ENCODE measurements at regions not wholly inside any gene's neighbourhood (a gene's known extent, or its start where the extent isn't known, plus 50 kb on each side); places are given as distances from the start of the nearest gene placed in this dataset.

GRCh38 chr13:61144834-61145593 is 270.6 kb downstream of the PCDH20 start:
- TF ChIP-seq TCF12 (IDR thresholded peaks at IDR 0.05; ENCODE audit: low read depth, low read length) (no peak), POLR2AphosphoS5 (IDR thresholded peaks at IDR 0.05; ENCODE audit: low read depth, low read length) (no peak), TAF7 (optimal IDR thresholded peaks at IDR 0.05; ENCODE audit: borderline replicate concordance, low read depth, low read length) (no peak), RAD21 (IDR thresholded peaks at IDR 0.05 in 1 of 2, conservative IDR thresholded peaks at IDR 0.05 in 1 of 2; ENCODE audit: low read depth in 2 of 2, low read length in 2 of 2) (no peak), NANOG (IDR thresholded peaks at IDR 0.05; ENCODE audit: insufficient read depth, low read depth, low read length, poor library complexity, severe bottlenecking) (no peak), CTCF (IDR thresholded peaks at IDR 0.05; ENCODE audit: control extremely low read depth in 1 of 3, insufficient read depth in 1 of 3, low read depth in 1 of 3, low read length in 3 of 3) (no peak), EP300 (IDR thresholded peaks at IDR 0.05; ENCODE audit: borderline replicate concordance in 1 of 2, low read depth in 2 of 2, low read length in 2 of 2) (no peak), EZH2 (IDR thresholded peaks at IDR 0.05; ENCODE audit: low read depth, low read length, severe bottlenecking) (no peak), MAFK (IDR thresholded peaks at IDR 0.05; ENCODE audit: low read depth, low read length) (no peak), USF2 (IDR thresholded peaks at IDR 0.05; ENCODE audit: low read length) (no peak), ATF3 (IDR thresholded peaks at IDR 0.05; ENCODE audit: insufficient read depth, low read depth, low read length) (no peak), CHD1 (IDR thresholded peaks at IDR 0.05; ENCODE audit: low read depth, low read length) (no peak)
